A673 (cell line): ENCODE measurements at regions not wholly inside any gene's neighbourhood (a gene's known extent, or its start where the extent isn't known, plus 50 kb on each side); places are given as distances from the start of the nearest gene placed in this dataset.

Experiments
- CTCF ChIP-seq: fragments of 300-800, 200-600 bp; sonication (generic); conservative IDR thresholded peaks from 2 replicates; pipeline ENCODE4 v1.5.1; 2017; ENCODE audit warnings: low read depth, mild to moderate bottlenecking, antibody characterized with exemption, low read length, moderate library complexity, mixed read lengths
- EZH2 ChIP-seq: fragments of 200-600 bp; sonication (generic); IDR thresholded peaks from 2 replicates; pipeline ENCODE4 v1.6.1; 2017; ENCODE audit warnings: borderline replicate concordance, low read depth, mild to moderate bottlenecking, mixed read lengths, antibody characterized with exemption, low read length; ENCODE audit not compliant: poor library complexity, severe bottlenecking

GRCh38 chr6:23412770-23413169 is 713.2 kb upstream of the NRSN1 start:
- no peak for TF ChIP-seq CTCF
- no peak for TF ChIP-seq EZH2
